Lower lobe of right lung (tissue), 2 donors: ENCODE measurements at regions not wholly inside any gene's neighbourhood (a gene's known extent, or its start where the extent isn't known, plus 50 kb on each side); places are given as distances from the start of the nearest gene placed in this dataset.
"Not testable (repeated sequence)": the region's sequence is repeated elsewhere in the genome, so short reads cannot be mapped to it uniquely, and the experiment has no call there.

ENCODE experiments used
- ATAC-seq, 2 donors: fragments of 200-7000 bp; cut with Tn5 transposase; one replicate each; pipeline ENCODE4 v1.9.1; 2020 to 2022; ENCODE audit warnings: mild to moderate bottlenecking in 2 of 2, moderate library complexity in 2 of 2
- DNase-seq: peaks from one replicate; pipeline ENCODE4 v3.0.0-alpha.2; 2020
- H3K27ac ChIP-seq: fragments of 200-600 bp; one replicate; pipeline ENCODE4 v1.8.0; 2022
- H3K27me3 ChIP-seq: fragments of 200-600 bp; one replicate; pipeline ENCODE4 v1.8.0; 2022; ENCODE audit warnings: low read depth
- H3K36me3 ChIP-seq: fragments of 200-600 bp; one replicate; pipeline ENCODE4 v1.8.0; 2022; ENCODE audit warnings: mild to moderate bottlenecking
- H3K4me1 ChIP-seq: fragments of 200-600 bp; one replicate; pipeline ENCODE4 v1.8.0; 2022
- H3K4me3 ChIP-seq: fragments of 200-600 bp; one replicate; pipeline ENCODE4 v1.8.0; 2022; ENCODE audit warnings: mild to moderate bottlenecking
- H3K9me3 ChIP-seq: fragments of 200-600 bp; one replicate; pipeline ENCODE4 v1.8.0; 2022
- intact Hi-C: fragments of 100-400 bp; cut with DNase I; formaldehyde crosslinking; loops from one replicate; pipeline ENCODE4 v1.11.0; 2022
- TF ChIP-seq, protein P1 (sequence below): fragments of 200-600 bp; IDR thresholded peaks from one replicate; pipeline ENCODE4 v1.8.0; 2022; ENCODE audit warnings: antibody characterized with exemption, mild to moderate bottlenecking
- donor health status: DM: no; HTN: yes; CAD: no; lungs with severe emphysema.

- no peaks in the 10 kb centered on the region for H3K9me3 ChIP-seq
- H3K36me3 ChIP-seq, result no peaks in the 10 kb centered on the region
- ATAC-seq (no peak), DNase-seq (no peak)
- TF ChIP-seq, protein P1, sequence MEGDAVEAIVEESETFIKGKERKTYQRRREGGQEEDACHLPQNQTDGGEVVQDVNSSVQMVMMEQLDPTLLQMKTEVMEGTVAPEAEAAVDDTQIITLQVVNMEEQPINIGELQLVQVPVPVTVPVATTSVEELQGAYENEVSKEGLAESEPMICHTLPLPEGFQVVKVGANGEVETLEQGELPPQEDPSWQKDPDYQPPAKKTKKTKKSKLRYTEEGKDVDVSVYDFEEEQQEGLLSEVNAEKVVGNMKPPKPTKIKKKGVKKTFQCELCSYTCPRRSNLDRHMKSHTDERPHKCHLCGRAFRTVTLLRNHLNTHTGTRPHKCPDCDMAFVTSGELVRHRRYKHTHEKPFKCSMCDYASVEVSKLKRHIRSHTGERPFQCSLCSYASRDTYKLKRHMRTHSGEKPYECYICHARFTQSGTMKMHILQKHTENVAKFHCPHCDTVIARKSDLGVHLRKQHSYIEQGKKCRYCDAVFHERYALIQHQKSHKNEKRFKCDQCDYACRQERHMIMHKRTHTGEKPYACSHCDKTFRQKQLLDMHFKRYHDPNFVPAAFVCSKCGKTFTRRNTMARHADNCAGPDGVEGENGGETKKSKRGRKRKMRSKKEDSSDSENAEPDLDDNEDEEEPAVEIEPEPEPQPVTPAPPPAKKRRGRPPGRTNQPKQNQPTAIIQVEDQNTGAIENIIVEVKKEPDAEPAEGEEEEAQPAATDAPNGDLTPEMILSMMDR, result no peak
- H3K4me3 ChIP-seq, result no peak overlapping the region
- intact Hi-C loops, result no loop called here
- H3K27ac ChIP-seq, result no peak overlapping the region
- no peaks in the 10 kb centered on the region for H3K27me3 ChIP-seq
- H3K4me1 ChIP-seq, result no peaks in the 10 kb centered on the region
These were observed 109.7 kb downstream of the C12orf75 start for GRCh38 chr12:105440037-105440664.

DNA sequence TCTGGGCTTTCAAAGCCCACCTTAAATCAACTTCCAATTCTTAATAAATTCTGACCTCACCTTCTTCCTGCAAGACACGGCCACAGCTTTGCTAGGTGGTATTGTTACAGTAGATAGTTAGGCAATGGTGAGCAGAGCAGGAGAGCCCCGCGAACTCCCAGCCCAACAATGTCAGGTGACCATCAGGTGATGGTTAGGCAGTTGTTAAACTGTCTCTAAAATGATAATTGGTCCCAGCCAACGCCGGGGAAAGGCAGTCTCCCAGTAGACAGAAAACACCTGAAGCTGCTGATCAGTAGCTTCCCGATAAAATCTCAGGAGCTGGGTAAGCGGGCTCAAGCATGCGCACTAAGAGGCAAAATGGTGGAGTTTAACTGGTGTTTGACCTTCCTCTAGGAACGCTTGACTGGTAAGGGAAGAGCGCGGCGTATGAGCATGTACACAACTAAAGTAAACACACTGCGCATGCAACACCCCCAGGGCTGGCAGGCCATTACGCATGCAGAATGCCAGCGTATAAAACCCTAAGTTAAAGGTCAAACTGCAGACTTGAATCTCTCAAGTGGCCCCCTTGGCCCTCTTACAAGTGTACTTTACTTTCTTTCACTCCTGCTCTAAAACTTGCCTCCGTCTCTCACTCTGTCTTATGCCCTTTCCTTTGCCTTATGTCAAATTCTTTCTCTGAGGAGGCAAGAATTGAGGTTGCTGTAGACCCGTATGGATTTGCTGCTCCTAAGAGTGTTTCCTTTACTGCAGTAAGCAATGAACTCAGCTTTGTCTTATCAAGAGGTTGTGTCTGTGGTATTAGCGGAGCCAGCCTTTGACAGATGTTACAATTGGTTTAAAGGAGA, 113.5 kb downstream of the C12orf75 start:
- H3K4me1 ChIP-seq, result no peaks in the 10 kb centered on the region
- no peaks in the 10 kb centered on the region for H3K36me3 ChIP-seq
- ATAC-seq (no peak), DNase-seq (no peak)
- intact Hi-C loops, result no loop called here
- no peaks in the 10 kb centered on the region for H3K27me3 ChIP-seq
- TF ChIP-seq, protein P1, result no peak
- H3K9me3 ChIP-seq, result no peaks in the 10 kb centered on the region
- H3K4me3 ChIP-seq, result no peak overlapping the region
- no peak overlapping the region for H3K27ac ChIP-seq

DNA sequence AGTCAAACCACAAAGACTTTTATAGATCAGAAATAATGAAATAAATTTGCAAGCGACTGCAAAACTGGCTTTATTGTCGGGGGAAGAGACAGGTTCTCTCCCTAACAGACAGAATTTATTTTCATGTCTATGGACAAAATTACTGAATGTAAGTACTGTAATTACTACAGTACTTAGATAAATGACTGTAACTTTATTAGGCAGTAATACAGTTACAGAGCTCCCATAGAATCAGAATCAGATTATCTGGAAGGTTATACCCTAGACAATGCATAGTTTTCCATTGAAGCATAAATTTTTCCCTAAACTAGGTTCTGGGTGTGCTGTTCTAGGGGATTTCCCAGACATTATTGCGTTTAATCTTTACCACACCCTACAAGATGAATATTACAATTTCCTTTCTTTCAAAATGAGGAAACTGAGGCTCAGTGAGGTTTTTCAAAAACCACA, 114.2 kb downstream of the C12orf75 start:
- Histone ChIP-seq H3K27ac (no peak overlapping the region), H3K9me3 (no peaks in the 10 kb centered on the region), H3K27me3 (no peaks in the 10 kb centered on the region), H3K4me3 (no peak overlapping the region), H3K36me3 (no peaks in the 10 kb centered on the region), H3K4me1 (no peaks in the 10 kb centered on the region)
- TF ChIP-seq, protein P1, result no peak
- no peak for ATAC-seq
- intact Hi-C loops, result no loop called here
- DNase-seq, result no peak

- no peaks in the 10 kb centered on the region for H3K36me3 ChIP-seq
- TF ChIP-seq, protein P1, result no peak
- no peak for DNase-seq
- H3K27me3 ChIP-seq, result no peaks in the 10 kb centered on the region
- no peak overlapping the region for H3K4me3 ChIP-seq
- intact Hi-C loops, result no loop called here
- no peaks in the 10 kb centered on the region for H3K9me3 ChIP-seq
- H3K4me1 ChIP-seq, result no peaks in the 10 kb centered on the region
- H3K27ac ChIP-seq, result no peak overlapping the region
- no peak for ATAC-seq
These were observed 114.8 kb downstream of the C12orf75 start for GRCh38 chr12:105445249-105445648.

DNA sequence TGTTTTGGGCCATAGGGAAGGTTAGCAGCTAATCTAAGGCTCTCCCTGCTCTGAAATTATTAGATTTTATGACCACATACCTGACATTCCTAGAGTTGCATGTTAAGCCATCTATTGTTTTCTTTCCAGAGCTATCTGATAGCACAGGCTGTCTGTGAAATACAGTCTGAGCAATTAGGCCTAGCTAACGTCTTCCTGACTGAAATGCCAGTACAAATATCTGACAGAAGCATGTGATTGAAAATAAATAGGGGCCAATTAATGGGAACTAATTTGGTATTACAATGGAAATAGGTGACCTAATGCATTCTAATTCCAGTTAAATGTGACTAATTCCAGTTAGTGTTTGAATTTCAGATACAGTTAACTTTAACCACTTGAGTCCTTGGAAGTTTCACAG, 115.2 kb downstream of the C12orf75 start:
- TF ChIP-seq, protein P1, result no peak
- ATAC-seq (no peak), DNase-seq (no peak)
- Histone ChIP-seq H3K4me3 (no peak overlapping the region), H3K4me1 (no peaks in the 10 kb centered on the region), H3K9me3 (no peaks in the 10 kb centered on the region), H3K27me3 (no peaks in the 10 kb centered on the region), H3K27ac (no peak overlapping the region), H3K36me3 (no peaks in the 10 kb centered on the region)
- intact Hi-C loops, result no loop called here

DNA sequence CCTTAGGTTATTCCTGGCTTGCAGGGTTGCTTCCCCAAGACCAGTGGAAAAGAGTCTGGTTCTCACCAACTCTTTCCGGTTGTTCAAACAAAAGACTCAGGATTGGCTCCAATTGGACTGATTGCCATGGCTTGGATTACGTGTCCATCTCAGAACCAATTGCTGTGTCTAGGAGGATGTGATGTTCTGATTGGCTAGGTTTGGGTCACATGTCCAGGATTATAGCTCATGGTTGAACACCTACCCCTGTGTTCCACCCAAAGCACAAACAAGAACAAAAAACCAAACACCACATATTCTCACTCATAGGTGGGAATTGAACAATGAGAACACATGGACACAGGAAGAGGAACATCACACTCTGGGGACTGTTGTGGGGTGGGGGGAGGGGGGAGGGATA, 116.0 kb downstream of the C12orf75 start:
- H3K4me1 ChIP-seq, ATAC-seq, intact Hi-C loops, DNase-seq, H3K9me3 ChIP-seq, H3K27ac ChIP-seq, H3K27me3 ChIP-seq, H3K36me3 ChIP-seq, H3K4me3 ChIP-seq: not testable (repeated sequence)
